Dermis blood vessel endothelial cell (primary cell): ENCODE measurements at regions not wholly inside any gene's neighbourhood (a gene's known extent, or its start where the extent isn't known, plus 50 kb on each side); places are given as distances from the start of the nearest gene placed in this dataset.
"Not testable (repeated sequence)": the region's sequence is repeated elsewhere in the genome, so short reads cannot be mapped to it uniquely, and the experiment has no call there.

ENCODE experiments used
- DNase-seq: peaks from one replicate; pipeline ENCODE4 v3.0.0; 2010

- DNase-seq: no peak
Observed at GRCh38 chr14:46432516-46432915, 219.1 kb downstream of the RPL10L start.

DNA sequence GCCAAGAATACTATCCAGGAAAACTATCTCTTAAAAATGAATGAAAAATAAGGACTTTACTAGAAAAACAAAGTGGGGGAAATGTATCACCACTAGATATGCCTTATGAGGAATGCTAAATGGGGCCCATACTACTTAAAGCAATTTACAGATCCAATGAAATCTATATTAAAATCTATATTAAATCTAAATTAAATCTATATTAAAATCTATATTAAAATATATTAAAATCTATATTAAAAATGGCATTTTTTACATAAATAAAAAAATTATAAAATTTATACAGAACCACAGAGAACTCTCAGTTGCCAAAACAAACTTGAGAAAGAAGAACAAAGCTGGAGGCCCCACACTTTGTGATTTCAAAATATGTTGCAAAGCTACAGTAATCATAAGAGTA is 234.5 kb downstream of the RPL10L start:
- no peak for DNase-seq

- DNase-seq: no peak
Observed at GRCh38 chr14:46404865-46405811, 246.4 kb downstream of the RPL10L start.

DNA sequence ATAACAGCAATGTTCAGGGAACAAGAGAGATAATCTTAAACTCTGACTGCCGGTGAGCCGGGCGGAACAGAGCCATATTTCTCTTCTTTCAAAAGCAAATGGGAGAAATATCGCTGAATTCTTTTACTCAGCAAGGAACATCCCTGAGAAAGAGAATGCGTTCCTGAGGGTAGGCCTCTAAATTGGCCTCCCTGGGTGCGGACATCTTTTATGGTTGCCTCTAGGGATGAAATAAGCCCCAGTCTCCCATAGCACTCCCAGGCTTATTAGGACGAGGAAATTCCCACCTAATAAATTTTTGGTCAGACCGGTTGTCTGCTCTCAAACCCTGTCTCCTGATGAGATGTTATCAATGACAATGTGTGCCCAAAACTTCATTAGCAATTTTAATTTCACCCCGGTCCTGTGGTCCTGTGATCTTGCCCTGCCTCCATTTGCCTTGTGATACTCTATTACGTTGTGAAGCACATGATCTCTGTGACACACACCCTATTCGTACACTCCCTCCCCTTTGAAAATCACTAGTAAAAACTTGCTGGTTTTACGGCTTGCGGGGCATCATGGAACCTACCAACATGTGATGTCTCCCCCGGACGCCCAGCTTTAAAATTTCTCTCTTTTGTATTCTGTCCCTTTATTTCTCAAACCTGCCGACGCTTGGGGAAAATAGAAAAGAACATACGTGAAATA is 249.4 kb downstream of the RPL10L start:
- not testable (repeated sequence) for DNase-seq

DNA sequence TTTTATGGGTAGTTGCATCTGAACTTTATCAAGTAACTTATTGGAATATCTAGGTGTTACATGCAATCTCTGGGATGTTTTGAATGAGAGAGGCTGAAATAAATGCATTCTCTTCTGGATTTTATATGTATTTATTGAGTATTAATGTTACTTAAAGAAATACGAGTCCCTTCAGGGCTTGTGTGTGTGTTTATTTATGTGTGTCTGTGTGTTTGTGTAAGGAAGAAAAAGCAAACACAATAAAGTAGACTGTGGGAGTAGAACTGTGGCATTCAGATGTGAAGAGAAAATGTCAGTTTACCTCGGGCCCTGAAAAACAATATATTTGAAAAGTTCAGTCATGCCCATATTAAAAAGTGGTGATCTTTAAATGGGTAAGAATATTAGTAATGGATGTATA is 250.5 kb downstream of the RPL10L start:
- DNase-seq: no peak

GRCh38 chr14:46399049-46399448 is 252.5 kb downstream of the RPL10L start:
- no peak for DNase-seq

- no peak for DNase-seq
Observed at GRCh38 chr14:46384611-46385010, 267.0 kb downstream of the RPL10L start.

- no peak for DNase-seq
Observed at GRCh38 chr14:46381674-46382073, 269.9 kb downstream of the RPL10L start.

- DNase-seq: no peak
Observed at GRCh38 chr14:46378248-46378647, 273.3 kb downstream of the RPL10L start.

DNA sequence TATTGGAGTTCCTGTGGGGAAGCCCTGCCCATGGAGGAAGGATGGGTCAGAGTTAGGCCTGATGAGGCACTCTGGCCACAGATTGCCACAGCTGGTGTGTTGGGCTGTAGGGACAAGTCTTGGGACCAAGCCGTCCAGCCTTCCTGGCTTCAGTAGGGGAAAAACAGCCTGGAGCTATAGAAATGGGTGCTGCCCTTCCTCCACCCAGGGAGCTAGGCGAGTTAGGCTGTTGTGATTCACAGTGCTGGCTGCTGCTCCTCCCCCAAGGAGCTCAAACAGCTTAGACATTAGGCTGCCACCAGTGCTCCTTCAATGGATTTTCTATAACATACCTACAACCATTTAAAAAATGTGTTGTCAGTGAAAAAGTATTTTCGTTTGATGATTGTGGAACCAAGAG is 274.3 kb downstream of the RPL10L start:
- no peak for DNase-seq

DNA sequence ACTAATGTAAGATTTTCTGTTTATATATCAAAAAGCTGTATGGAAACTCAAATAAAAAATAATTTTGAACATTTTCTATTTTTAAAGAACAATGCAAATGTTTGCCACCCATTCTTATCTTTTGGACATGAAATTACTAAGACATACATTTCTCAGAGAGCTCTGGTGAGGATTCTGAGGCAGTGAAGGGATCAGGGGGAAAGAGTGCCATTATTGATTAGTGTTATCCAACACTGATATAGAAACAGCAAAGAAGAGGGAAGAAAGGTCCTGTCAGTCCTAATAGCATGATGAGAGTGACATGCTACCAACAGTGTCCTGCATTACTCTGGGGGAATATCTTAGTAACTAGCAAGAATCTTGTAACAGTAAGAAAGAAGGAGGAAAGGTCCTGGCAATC is 282.2 kb downstream of the RPL10L start:
- no peak for DNase-seq

DNA sequence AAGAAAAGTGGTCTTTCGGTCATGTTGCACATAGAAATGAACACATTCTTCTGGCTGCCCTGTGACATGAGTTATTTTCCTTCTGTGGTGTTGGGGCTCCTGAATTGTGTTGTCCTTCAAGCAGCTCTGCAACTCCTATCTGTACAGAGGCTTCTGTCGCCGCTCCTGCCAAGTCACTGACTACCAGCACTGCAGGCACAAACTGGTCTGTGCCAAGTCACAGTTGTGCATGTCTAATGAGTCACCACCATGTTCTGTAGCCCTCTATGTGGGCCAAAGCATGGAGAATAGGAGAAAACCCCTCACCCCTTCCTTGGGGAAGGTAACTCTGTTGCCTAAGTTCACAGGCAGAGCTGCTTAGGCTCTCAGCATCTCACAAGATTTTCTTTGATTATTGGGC is 283.3 kb downstream of the RPL10L start:
- DNase-seq: no peak

DNA sequence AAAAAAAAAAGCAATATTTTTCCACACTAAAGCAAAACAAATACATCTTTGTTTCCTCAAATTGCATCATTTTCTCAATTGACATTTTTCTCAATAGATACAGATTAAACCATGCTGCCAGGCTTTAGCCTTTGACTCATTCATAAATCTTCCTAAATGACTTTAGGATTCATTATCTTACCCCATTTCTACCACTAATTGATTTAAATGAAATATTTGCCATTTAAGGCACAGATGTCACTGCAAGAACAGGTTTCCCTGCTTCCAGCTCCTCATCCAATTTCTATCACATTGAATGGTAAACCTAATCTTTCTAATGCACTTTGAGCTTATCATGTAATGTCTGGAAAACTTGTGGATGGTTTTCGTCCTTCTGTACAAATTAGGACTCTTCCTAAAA is 298.7 kb downstream of the RPL10L start:
- no peak for DNase-seq

- peak; percentile 4 for DNase-seq
Observed at GRCh38 chr14:46344327-46344937, 307.1 kb downstream of the RPL10L start.

DNA sequence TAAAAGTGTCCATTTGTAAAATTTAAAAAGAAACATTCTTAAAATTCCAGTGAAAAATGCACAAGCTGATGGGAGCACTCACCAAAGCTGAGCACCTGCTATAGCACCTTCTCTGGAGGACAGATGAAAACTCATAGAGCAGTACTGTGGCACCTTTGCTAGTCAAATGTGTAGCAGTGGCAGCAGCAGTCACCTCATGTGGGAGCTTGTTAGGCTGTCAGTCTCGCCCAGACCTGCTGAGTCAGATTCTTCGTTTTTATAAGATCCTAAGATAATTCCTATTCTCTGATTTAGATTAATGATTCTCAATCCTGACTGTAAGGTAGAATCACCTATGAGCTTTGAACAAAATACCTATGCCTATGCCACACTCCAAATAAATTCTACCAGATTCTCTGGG is 325.8 kb downstream of the RPL10L start:
- DNase-seq: no peak

- no peak for DNase-seq
Observed at GRCh38 chr14:46325157-46325556, 326.4 kb downstream of the RPL10L start.

GRCh38 chr14:46323404-46323762 is 328.2 kb downstream of the RPL10L start:
- no peak for DNase-seq

- DNase-seq: no peak
Observed at GRCh38 chr14:46322730-46323403, 328.7 kb downstream of the RPL10L start.

GRCh38 chr14:46322076-46322475 is 329.5 kb downstream of the RPL10L start:
- no peak for DNase-seq

DNA sequence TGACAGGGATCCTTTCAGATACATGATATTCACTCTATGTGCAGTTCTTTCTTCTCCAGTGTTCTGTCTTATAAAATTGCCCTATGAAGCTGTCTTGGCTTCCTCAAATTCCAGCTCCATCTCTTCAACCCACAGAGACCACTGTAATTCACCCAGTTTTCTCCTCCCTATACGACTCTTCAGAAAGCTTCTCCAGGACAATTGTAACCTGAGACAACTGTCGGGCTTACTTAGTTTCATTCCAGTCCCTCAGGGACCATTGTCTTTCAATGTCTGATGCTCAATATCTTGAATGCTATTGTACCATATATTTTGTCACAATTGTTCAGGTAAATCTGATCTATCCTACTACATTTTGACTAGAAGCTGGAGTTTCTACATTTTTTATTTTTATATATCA is 345.3 kb downstream of the RPL10L start:
- no peak for DNase-seq

- DNase-seq: no peak
Observed at GRCh38 chr14:46300765-46301164, 350.8 kb downstream of the RPL10L start.

DNA sequence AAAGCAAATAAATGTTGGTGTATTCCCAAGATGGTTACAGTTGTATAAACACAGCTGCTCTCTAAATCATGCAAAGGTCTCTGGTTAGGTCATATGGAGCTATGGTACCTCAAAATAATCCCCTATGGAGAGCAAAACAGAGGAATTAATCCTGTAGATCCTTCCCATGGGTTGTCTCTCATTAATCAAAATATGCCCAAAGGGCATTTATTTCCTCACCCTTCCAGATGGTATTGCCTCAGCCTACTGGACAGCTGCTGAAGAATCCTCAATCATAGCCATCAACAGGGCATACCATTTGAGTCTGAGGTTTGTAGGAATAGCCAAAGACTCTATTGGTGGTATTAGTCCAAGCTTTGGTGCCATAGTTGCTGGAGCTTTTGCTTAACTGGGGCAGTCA is 360.9 kb downstream of the RPL10L start:
- no peak for DNase-seq

DNA sequence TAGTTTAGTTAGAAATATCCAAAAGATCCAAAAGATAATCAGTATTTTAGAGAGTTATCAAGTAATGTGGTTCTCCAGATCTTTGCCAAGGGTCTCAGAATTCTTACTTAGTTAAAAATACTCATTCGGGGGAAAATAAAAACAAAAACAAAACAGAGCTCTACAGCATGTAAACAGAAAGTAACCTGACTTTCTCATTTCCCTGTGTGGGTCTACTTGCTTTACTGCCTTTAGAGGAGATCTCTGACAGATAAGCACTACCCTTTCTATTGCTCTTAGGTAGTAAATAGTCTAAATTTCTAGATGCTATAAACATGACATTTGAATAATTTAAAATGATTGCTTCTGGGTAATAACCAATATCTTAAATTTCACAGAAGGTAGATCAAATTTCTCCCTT is 371.8 kb downstream of the RPL10L start:
- no peak for DNase-seq
